Trophoblast cell (in vitro differentiated cells and primary cell): ENCODE measurements at regions not wholly inside any gene's neighbourhood (a gene's known extent, or its start where the extent isn't known, plus 50 kb on each side); places are given as distances from the start of the nearest gene placed in this dataset.

ENCODE experiments used
- DNase-seq, 2 donors: peaks; one replicate each; pipeline ENCODE4 v3.0.0-alpha.2; 2016
- H2AFZ ChIP-seq: 2 replicates; pipeline ENCODE4 v1.6.1; 2013; ENCODE audit warnings: low read length, moderate library complexity, mild to moderate bottlenecking; ENCODE audit not compliant: insufficient read depth, poor library complexity
- H2AK5ac ChIP-seq: 2 replicates; pipeline ENCODE4 v1.6.1; 2013; ENCODE audit warnings: mild to moderate bottlenecking, low read length
- H2BK120ac ChIP-seq: 2 replicates; pipeline ENCODE4 v1.6.1; 2013; ENCODE audit warnings: low read length, mild to moderate bottlenecking, moderate library complexity; ENCODE audit not compliant: insufficient read depth, poor library complexity
- H2BK12ac ChIP-seq: 2 replicates; pipeline ENCODE4 v1.6.1; 2013; ENCODE audit warnings: mild to moderate bottlenecking, low read length, moderate library complexity
- H2BK5ac ChIP-seq: 2 replicates; pipeline ENCODE4 v1.6.1; 2013; ENCODE audit warnings: low read length, low read depth, moderate library complexity, mild to moderate bottlenecking; ENCODE audit not compliant: poor library complexity
- H3K14ac ChIP-seq: 2 replicates; pipeline ENCODE4 v1.6.1; 2013; ENCODE audit warnings: mild to moderate bottlenecking, low read length
- H3K18ac ChIP-seq: 2 replicates; pipeline ENCODE4 v1.6.1; 2013; ENCODE audit warnings: mild to moderate bottlenecking, low read length
- H3K23ac ChIP-seq: 2 replicates; pipeline ENCODE4 v1.6.1; 2013; ENCODE audit warnings: low read length
- H3K27ac ChIP-seq: 2 replicates; pipeline ENCODE4 v1.5.1; 2013; ENCODE audit warnings: low read depth, mild to moderate bottlenecking, inconsistent platforms, low read length, moderate library complexity
- H3K27me3 ChIP-seq: 2 replicates; pipeline ENCODE4 v1.6.1; 2013; ENCODE audit warnings: inconsistent platforms, mild to moderate bottlenecking, low read length, moderate library complexity; ENCODE audit not compliant: insufficient read depth
- H3K36me3 ChIP-seq, 2 experiments: 1 replicate in 1 of 2; 2 replicates in 1 of 2; pipeline ENCODE4 v1.6.1; 2013; ENCODE audit warnings: low read length in 2 of 2, mild to moderate bottlenecking in 2 of 2, moderate library complexity in 1 of 2; ENCODE audit not compliant: insufficient read depth in 2 of 2, control insufficient read depth in 1 of 2
- H3K4ac ChIP-seq: 2 replicates; pipeline ENCODE4 v1.6.1; 2013; ENCODE audit warnings: low read depth, mild to moderate bottlenecking, low read length, moderate library complexity
- H3K4me1 ChIP-seq, 2 experiments: 1 replicate in 1 of 2; 2 replicates in 1 of 2; pipeline ENCODE4 v1.6.1; 2013; ENCODE audit warnings: low read length in 2 of 2, mild to moderate bottlenecking in 2 of 2, moderate library complexity in 1 of 2; ENCODE audit not compliant: insufficient read depth in 2 of 2, control insufficient read depth in 1 of 2
- H3K4me2 ChIP-seq: 2 replicates; pipeline ENCODE4 v1.6.1; 2013; ENCODE audit warnings: inconsistent platforms, mild to moderate bottlenecking, low read length, moderate library complexity
- H3K4me3 ChIP-seq: 2 replicates; pipeline ENCODE4 v1.5.1; 2013; ENCODE audit warnings: mild to moderate bottlenecking, low read depth, low read length, inconsistent platforms
- H3K79me1 ChIP-seq: one replicate; pipeline ENCODE4 v1.6.1; 2013; ENCODE audit warnings: low read length
- H3K79me2 ChIP-seq: 2 replicates; pipeline ENCODE4 v1.6.1; 2013; ENCODE audit warnings: low read length, mild to moderate bottlenecking; ENCODE audit not compliant: control insufficient read depth, insufficient read depth, poor library complexity
- H3K9ac ChIP-seq: 2 replicates; pipeline ENCODE4 v1.6.1; 2013; ENCODE audit warnings: mild to moderate bottlenecking, low read length
- H3K9me3 ChIP-seq: 2 replicates; pipeline ENCODE4 v1.6.1; 2013; ENCODE audit warnings: low read depth, mild to moderate bottlenecking, control low read depth, inconsistent platforms, low read length; ENCODE audit not compliant: insufficient read depth
- H4K12ac ChIP-seq: 2 replicates; pipeline ENCODE4 v1.6.1; 2013; ENCODE audit warnings: low read depth, mild to moderate bottlenecking, low read length, moderate library complexity
- H4K8ac ChIP-seq: 2 replicates; pipeline ENCODE4 v1.6.1; 2013; ENCODE audit warnings: low read depth, mild to moderate bottlenecking, low read length, moderate library complexity
- H4K91ac ChIP-seq: one replicate; pipeline ENCODE4 v1.6.1; 2013; ENCODE audit warnings: low read depth, mild to moderate bottlenecking, low read length, moderate library complexity
- WGBS: extraction: QIAGEN DNeasy Blood & Tissue Kit; methylation state at CpG from one replicate; pipeline ENCODE4 v1.1.7; 2013; ENCODE audit warnings: missing lambda C conversion rate; ENCODE audit not compliant: insufficient read length, insufficient coverage; ENCODE audit errors: extremely low coverage; 5-methylcytosine and 5-hydroxymethylcytosine counted together

DNA sequence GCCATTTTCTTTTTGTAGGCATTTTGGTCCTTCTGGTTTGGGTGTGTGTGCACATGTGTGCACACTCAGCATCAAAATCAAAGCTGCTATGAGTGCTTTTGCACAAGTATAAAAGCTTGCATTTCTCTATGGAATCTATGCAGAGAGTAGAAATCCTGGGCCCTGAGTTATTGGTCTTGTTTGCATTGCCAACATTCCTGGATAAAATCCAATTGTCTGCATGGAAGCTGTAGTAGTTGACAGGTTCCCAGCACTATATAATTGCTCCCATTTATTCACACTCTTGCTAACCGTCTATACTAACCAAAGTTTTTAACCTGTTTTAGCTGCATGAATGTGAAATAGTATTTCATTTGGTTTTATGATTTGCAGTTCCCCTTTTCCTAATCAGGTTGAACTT, 277.0 kb downstream of the FOXA2 start:
- H3K79me2 ChIP-seq: no peaks in the 10 kb centered on the region
- no peak overlapping the region for H4K12ac ChIP-seq
- DNase-seq: peak in 1 of 2 donors; percentile 17
- no peaks in the 10 kb centered on the region for H3K27me3 ChIP-seq
- no peak overlapping the region for H2AFZ ChIP-seq
- no peak overlapping the region for H2AK5ac ChIP-seq
- no peaks in the 10 kb centered on the region for H3K79me1 ChIP-seq
- no peaks in the 10 kb centered on the region for H3K36me3 ChIP-seq
- H2BK12ac ChIP-seq: no peak overlapping the region
- H3K27ac ChIP-seq: no peak overlapping the region
- no peak overlapping the region for H3K23ac ChIP-seq
- H3K4me3 ChIP-seq: no peak overlapping the region
- no peak overlapping the region for H3K4ac ChIP-seq
- peaks cover 0 to 4% of the 10 kb centered on the region in 2 experiments for H3K4me1 ChIP-seq
- H3K4me2 ChIP-seq: no peak overlapping the region
- no peaks in the 10 kb centered on the region for H3K9me3 ChIP-seq
- no peak overlapping the region for H2BK120ac ChIP-seq
- H3K14ac ChIP-seq: no peak overlapping the region
- no peak overlapping the region for H3K18ac ChIP-seq
- no peak overlapping the region for H4K8ac ChIP-seq
- no peak overlapping the region for H4K91ac ChIP-seq
- no CpG with 5 or more reads among the region's 1 CpG for WGBS
- no peak overlapping the region for H2BK5ac ChIP-seq
- H3K9ac ChIP-seq: no peak overlapping the region

DNA sequence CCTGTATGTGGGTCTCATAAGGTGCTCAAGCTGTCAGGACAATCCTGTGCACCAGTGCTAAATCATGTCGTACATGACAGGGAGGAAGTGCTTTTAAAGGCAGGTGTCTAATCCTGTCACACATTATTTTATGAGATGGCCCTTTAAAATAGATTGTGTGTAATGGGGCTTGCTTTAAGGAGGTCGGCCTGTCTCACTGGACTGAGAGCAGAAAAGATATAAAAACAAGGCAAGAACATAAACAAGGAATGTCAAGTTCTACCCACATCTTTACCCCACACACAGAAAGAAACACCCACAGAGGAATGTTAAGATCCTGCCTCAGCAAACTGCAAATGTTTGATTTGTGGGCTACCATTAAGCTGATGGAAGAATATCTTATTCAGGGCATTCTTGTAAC, 279.0 kb downstream of the FOXA2 start:
- Histone ChIP-seq H3K23ac (no peak overlapping the region), H3K9ac (no peak overlapping the region), H4K8ac (no peak overlapping the region), H2BK5ac (no peak overlapping the region), H3K4me3 (no peak overlapping the region), H3K4me1 (peaks cover 0 to 4% of the 10 kb centered on the region in 2 experiments), H3K27me3 (no peaks in the 10 kb centered on the region), H4K12ac (no peak overlapping the region), H3K79me2 (no peaks in the 10 kb centered on the region), H2AK5ac (no peak overlapping the region), H2BK12ac (no peak overlapping the region), H4K91ac (no peak overlapping the region), H3K79me1 (no peaks in the 10 kb centered on the region), H3K4ac (no peak overlapping the region), H3K14ac (no peak overlapping the region), H3K4me2 (no peak overlapping the region), H3K18ac (no peak overlapping the region), H2BK120ac (no peak overlapping the region), H3K36me3 (no peaks in the 10 kb centered on the region), H2AFZ (no peak overlapping the region), H3K27ac (no peak overlapping the region), H3K9me3 (no peaks in the 10 kb centered on the region)
- no CpG with 5 or more reads among the region's 2 CpGs for WGBS
- no peak for DNase-seq

- no peak overlapping the region for H3K4me3 ChIP-seq
- H3K9me3 ChIP-seq: no peaks in the 10 kb centered on the region
- no peak overlapping the region for H4K8ac ChIP-seq
- peaks cover 0 to 4% of the 10 kb centered on the region in 2 experiments for H3K4me1 ChIP-seq
- no peak overlapping the region for H2BK12ac ChIP-seq
- H4K91ac ChIP-seq: no peak overlapping the region
- no peak overlapping the region for H4K12ac ChIP-seq
- no peak overlapping the region for H3K9ac ChIP-seq
- H3K27me3 ChIP-seq: no peaks in the 10 kb centered on the region
- no peak overlapping the region for H3K14ac ChIP-seq
- H2AFZ ChIP-seq: no peak overlapping the region
- no peak overlapping the region for H3K4me2 ChIP-seq
- no peak overlapping the region for H3K18ac ChIP-seq
- H2BK5ac ChIP-seq: no peak overlapping the region
- H3K23ac ChIP-seq: no peak overlapping the region
- no peak overlapping the region for H3K4ac ChIP-seq
- H2BK120ac ChIP-seq: no peak overlapping the region
- no peak for DNase-seq
- WGBS: no CpG with 5 or more reads among the region's 3 CpGs
- H3K79me2 ChIP-seq: no peaks in the 10 kb centered on the region
- no peaks in the 10 kb centered on the region for H3K36me3 ChIP-seq
- H3K79me1 ChIP-seq: no peaks in the 10 kb centered on the region
- no peak overlapping the region for H3K27ac ChIP-seq
- no peak overlapping the region for H2AK5ac ChIP-seq
Measured at GRCh38 chr20:22303523-22303922, 280.8 kb downstream of the FOXA2 start.

DNA sequence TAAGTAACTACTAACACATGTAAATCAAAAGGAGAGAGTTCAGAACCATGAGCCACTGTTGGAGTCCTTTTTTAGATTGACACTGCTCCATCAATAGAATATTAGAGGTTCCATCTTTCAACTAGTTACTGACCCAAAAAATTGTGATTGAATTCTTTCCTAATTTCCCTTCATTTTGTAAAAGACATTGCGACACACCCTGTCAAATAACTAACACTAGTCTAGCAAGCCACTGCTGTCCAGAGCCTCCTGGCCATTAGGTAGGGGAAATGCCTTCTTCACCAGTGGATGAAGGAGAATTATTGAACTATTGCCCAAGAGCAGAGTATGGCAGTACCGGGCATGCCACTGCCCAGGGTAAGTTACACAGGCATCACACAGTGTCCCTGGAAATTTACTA, 282.3 kb downstream of the FOXA2 start:
- Histone ChIP-seq H3K4ac (no peak overlapping the region), H2AK5ac (no peak overlapping the region), H3K9ac (no peak overlapping the region), H3K9me3 (no peaks in the 10 kb centered on the region), H4K91ac (no peak overlapping the region), H3K4me1 (peaks cover 0 to 4% of the 10 kb centered on the region in 2 experiments), H2BK5ac (no peak overlapping the region), H3K23ac (no peak overlapping the region), H3K18ac (no peak overlapping the region), H3K4me2 (no peak overlapping the region), H4K8ac (no peak overlapping the region), H3K14ac (no peak overlapping the region), H3K4me3 (no peak overlapping the region), H2BK12ac (no peak overlapping the region), H4K12ac (no peak overlapping the region), H2AFZ (no peak overlapping the region), H3K27me3 (no peaks in the 10 kb centered on the region), H3K79me1 (no peaks in the 10 kb centered on the region), H3K36me3 (no peaks in the 10 kb centered on the region), H3K27ac (no peak overlapping the region), H3K79me2 (no peaks in the 10 kb centered on the region), H2BK120ac (no peak overlapping the region)
- no peak for DNase-seq
- WGBS: no CpG with 5 or more reads among the region's 2 CpGs
